HEK293T (cell line): ENCODE measurements at regions not wholly inside any gene's neighbourhood (a gene's known extent, or its start where the extent isn't known, plus 50 kb on each side); places are given as distances from the start of the nearest gene placed in this dataset.

Experiments used
- BHLHE40 ChIP-seq: fragments of 450-650 bp; IDR thresholded peaks from 2 replicates; pipeline ENCODE4 v1.6.1; 2016; ENCODE audit warnings: mild to moderate bottlenecking, moderate library complexity, borderline replicate concordance
- FOXA1 ChIP-seq: fragments of 450-650 bp; IDR thresholded peaks from 2 replicates; pipeline ENCODE4 v1.6.1; 2016; ENCODE audit warnings: mild to moderate bottlenecking
- NFRKB ChIP-seq: fragments of 450-650 bp; IDR thresholded peaks from 2 replicates; pipeline ENCODE4 v1.6.1; 2016; ENCODE audit warnings: mild to moderate bottlenecking, moderate library complexity
- SP1 ChIP-seq: fragments of 450-650 bp; IDR thresholded peaks from 2 replicates; pipeline ENCODE4 v1.6.1; 2017
- TARDBP ChIP-seq: fragments of 450-650 bp; IDR thresholded peaks from 2 replicates; pipeline ENCODE4 v1.6.1; 2016
- ZNF384 ChIP-seq: fragments of 450-650 bp; IDR thresholded peaks from 2 replicates; pipeline ENCODE4 v1.6.1; 2016

DNA sequence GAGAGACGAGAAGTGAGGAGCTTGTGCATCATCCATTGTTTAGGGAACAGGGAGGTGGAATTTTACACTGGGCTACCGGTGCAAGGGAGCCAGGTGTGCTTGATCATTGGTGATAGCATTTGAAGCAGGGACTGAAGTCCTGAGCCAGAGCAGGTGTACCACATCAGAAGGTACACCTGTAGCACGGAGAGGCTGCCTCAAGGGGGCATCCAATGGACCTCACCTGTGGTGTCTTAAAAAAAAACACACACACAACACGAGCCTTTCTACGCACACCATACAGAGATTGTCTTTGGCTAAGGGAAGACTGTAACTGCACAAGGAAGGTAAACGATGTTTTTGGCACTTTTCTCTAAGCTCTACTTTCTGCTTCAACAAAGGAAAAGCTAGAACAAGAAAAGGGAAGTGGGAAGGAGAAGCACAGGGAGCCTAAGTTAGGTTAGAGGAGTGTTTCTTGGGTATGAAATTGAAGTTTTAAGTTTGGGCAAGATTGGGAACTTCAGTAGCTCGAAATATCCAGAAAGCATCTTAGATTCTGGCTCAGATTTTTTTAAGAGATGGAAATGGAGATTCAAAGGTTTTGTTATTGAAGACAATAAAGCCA lies 334.3 kb upstream of the FBXO33 start:
- TF ChIP-seq SP1 = no peak
- no peak for TF ChIP-seq ZNF384
- no peak for TF ChIP-seq FOXA1
- TF ChIP-seq BHLHE40 = no peak
- TF ChIP-seq TARDBP = no peak
- TF ChIP-seq NFRKB = no peak
